Endothelial cell of umbilical vein (primary cell): ENCODE measurements at regions not wholly inside any gene's neighbourhood (a gene's known extent, or its start where the extent isn't known, plus 50 kb on each side); places are given as distances from the start of the nearest gene placed in this dataset.

Experiments
- BruUV-seq: library from RNA; stranded (reverse); fragments of 400-500 nt; replicated peaks from 2 replicates; lab custom pipeline; 2021; lab: Mats Ljungman, UMichigan
- CTCF ChIA-PET: fragments of 300-600, 350-600 bp; sonication (Branson Sonifier 250); formaldehyde crosslinking; loops from one replicate; lab custom pipeline; 2021; ENCODE audit warnings: antibody characterized with exemption, inconsistent platforms; lab: Charles Lee
- POLR2A ChIA-PET: fragments of 300-600, 350-600 bp; sonication (Branson Sonifier 250); formaldehyde crosslinking; loops from one replicate; lab custom pipeline; 2021; ENCODE audit warnings: antibody characterized with exemption, inconsistent platforms; lab: Charles Lee
- DNase-seq: peaks from one replicate; pipeline ENCODE4 v3.0.0-alpha.2; 2011; ENCODE audit warnings: low read depth, low spot score
- FAIRE-seq: peaks from 2 replicates; lab custom pipeline; 2011; peaks lifted over from hg19 to GRCh38; lab: Jason Lieb, UNC
- H2AFZ ChIP-seq: 2 replicates; pipeline ENCODE4 v1.6.0; 2012; ENCODE audit warnings: low read depth, low read length, control low read depth, inconsistent platforms
- H3K27ac ChIP-seq: 2 replicates; pipeline ENCODE4 v1.5.1; 2011; ENCODE audit warnings: low read depth, mild to moderate bottlenecking, control low read depth, low read length, moderate library complexity; ENCODE audit not compliant: insufficient read depth
- H3K27me3 ChIP-seq, 2 experiments: 2 replicates each; pipeline versions ENCODE4 v1.6.0 to v1.6.1; 2011; ENCODE audit warnings: low read length in 2 of 2, mixed read lengths in 1 of 2; ENCODE audit not compliant: control insufficient read depth in 2 of 2, insufficient read depth in 2 of 2
- H3K36me3 ChIP-seq, 2 experiments: 2 replicates in 1 of 2; 3 replicates in 1 of 2; pipeline ENCODE4 v1.5.1; 2011; ENCODE audit warnings: low read length in 2 of 2, mild to moderate bottlenecking in 1 of 2, moderate library complexity in 1 of 2; ENCODE audit not compliant: control insufficient read depth in 2 of 2, insufficient read depth in 2 of 2; ENCODE audit errors: extremely low read depth in 1 of 2
- H3K4me1 ChIP-seq: 3 replicates; pipeline ENCODE4 v1.5.1; 2011; ENCODE audit warnings: mild to moderate bottlenecking, low read length; ENCODE audit not compliant: control insufficient read depth, insufficient read depth; ENCODE audit errors: extremely low read depth
- H3K4me2 ChIP-seq: 2 replicates; pipeline ENCODE4 v1.6.1; 2011; ENCODE audit warnings: low read length, control low read depth, mixed read lengths; ENCODE audit not compliant: insufficient read depth
- H3K4me3 ChIP-seq, 3 experiments: fragments of 200-600 bp in 1 of 3; sonication (generic), shearing (Covaris generic) in 1 of 3; replicated peaks in 1 of 3; 2 replicates each; pipeline ENCODE4 v1.5.1; 2011 to 2016; ENCODE audit warnings: control low read depth in 3 of 3, low read length in 3 of 3, mild to moderate bottlenecking in 2 of 3, inconsistent platforms in 1 of 3, low read depth in 1 of 3, moderate library complexity in 1 of 3; ENCODE audit not compliant: insufficient read depth in 1 of 3
- H3K79me2 ChIP-seq: 2 replicates; pipeline ENCODE4 v1.6.0; 2012; ENCODE audit warnings: low read length, inconsistent platforms; ENCODE audit not compliant: control insufficient read depth, insufficient read depth
- H3K9ac ChIP-seq: replicated peaks from 2 replicates; pipeline ENCODE3; 2011; ENCODE audit warnings: low read length, control low read depth; ENCODE audit not compliant: insufficient read depth; ENCODE audit errors: extremely low read depth
- H3K9me1 ChIP-seq: replicated peaks from 3 replicates; pipeline ENCODE4 v1.6.0; 2011; ENCODE audit warnings: mild to moderate bottlenecking, low read length; ENCODE audit not compliant: control insufficient read depth, insufficient read depth; ENCODE audit errors: extremely low read depth
- H3K9me3 ChIP-seq: replicated peaks from 2 replicates; pipeline ENCODE4 v1.5.1; 2012; ENCODE audit warnings: low read length, inconsistent platforms; ENCODE audit not compliant: control insufficient read depth, insufficient read depth
- H4K20me1 ChIP-seq: replicated peaks from 2 replicates; pipeline ENCODE3; 2011; ENCODE audit warnings: mild to moderate bottlenecking, low read length; ENCODE audit not compliant: control insufficient read depth, insufficient read depth; ENCODE audit errors: extremely low read depth
- EZH2 ChIP-seq: IDR thresholded peaks from 2 replicates; pipeline ENCODE4 v1.6.1; 2012; ENCODE audit warnings: borderline replicate concordance, low read depth, mild to moderate bottlenecking, moderate library complexity, low read length, inconsistent platforms; ENCODE audit not compliant: severe bottlenecking
- FOS ChIP-seq: IDR thresholded peaks from 2 replicates; pipeline ENCODE4 v1.6.1; 2011; ENCODE audit warnings: mild to moderate bottlenecking, low read length, moderate library complexity, borderline replicate concordance; ENCODE audit not compliant: insufficient read depth
- GATA2 ChIP-seq: IDR thresholded peaks from 2 replicates; pipeline ENCODE4 v1.7.0; 2011; ENCODE audit warnings: low read depth, mild to moderate bottlenecking, moderate library complexity, mixed read lengths, low read length; ENCODE audit not compliant: insufficient read length, insufficient read depth
- JUN ChIP-seq: IDR thresholded peaks from 2 replicates; pipeline ENCODE4 v1.6.1; 2011; ENCODE audit warnings: borderline replicate concordance, low read depth; ENCODE audit not compliant: insufficient read length, insufficient read depth
- MYC ChIP-seq: IDR thresholded peaks from one replicate; pipeline ENCODE4 v1.6.1; 2011; ENCODE audit warnings: mild to moderate bottlenecking, low read depth, low read length
- POLR2A ChIP-seq: IDR thresholded peaks from 2 replicates; pipeline ENCODE4 v1.6.1; 2012; ENCODE audit warnings: low read depth, mild to moderate bottlenecking, control low read depth, low read length
- POLR2AphosphoS5 ChIP-seq: IDR thresholded peaks from 2 replicates; pipeline ENCODE4 v1.6.1; 2012; ENCODE audit warnings: low read depth, mild to moderate bottlenecking, control low read depth, low read length, moderate library complexity; ENCODE audit not compliant: insufficient read depth
- dilution Hi-C: fragments of 300-500 bp; cut with MboI; formaldehyde crosslinking; loops from one replicate; pipeline ENCODE4 v1.15.0; 2019; ENCODE audit warnings: low sequenced_read_pairs; ENCODE audit not compliant: extremely low pct_ligation_motif_present
- intact Hi-C: fragments of 100-400 bp; cut with micrococcal nuclease; formaldehyde crosslinking; loops from one replicate; pipeline ENCODE4 v1.10.0; 2022
- TF ChIP-seq, protein P1 (sequence below), 2 donors: IDR thresholded peaks; 1 replicate in 1 of 2; 2 replicates in 1 of 2; pipeline ENCODE4 v1.5.1; 2011; ENCODE audit warnings: low read length in 2 of 2, mild to moderate bottlenecking in 2 of 2, moderate library complexity in 2 of 2, control low read depth in 1 of 2, inconsistent platforms in 1 of 2, low read depth in 1 of 2; ENCODE audit not compliant: insufficient read depth in 1 of 2; ENCODE audit errors: extremely low read depth in 1 of 2
- TF ChIP-seq, protein P2 (sequence below): IDR thresholded peaks from 2 replicates; pipeline ENCODE4 v1.6.1; 2011; ENCODE audit not compliant: insufficient read depth, insufficient read length

GRCh38 chr4:136441629-136442282, 1090.5 kb downstream of the PCDH18 start:
- CTCF ChIA-PET, result no interaction called here
- Histone ChIP-seq H3K36me3 (no peaks in the 10 kb centered on the region), H3K27ac (no peak overlapping the region), H3K79me2 (no peaks in the 10 kb centered on the region), H4K20me1 (no peaks in the 10 kb centered on the region), H3K9me3 (no peaks in the 10 kb centered on the region), H3K27me3 (no peaks in the 10 kb centered on the region), H2AFZ (no peak overlapping the region), H3K9me1 (no peaks in the 10 kb centered on the region), H3K4me3 (no peak overlapping the region), H3K4me1 (no peaks in the 10 kb centered on the region), H3K9ac (no peak overlapping the region), H3K4me2 (no peak overlapping the region)
- BruUV-seq, result no TSS peak
- intact Hi-C loops (no loop called here), dilution Hi-C loops (no loop called here)
- FAIRE-seq (no peak), DNase-seq (no peak)
- TF ChIP-seq MYC (no peak), EZH2 (no peak)
- TF ChIP-seq, protein P1, sequence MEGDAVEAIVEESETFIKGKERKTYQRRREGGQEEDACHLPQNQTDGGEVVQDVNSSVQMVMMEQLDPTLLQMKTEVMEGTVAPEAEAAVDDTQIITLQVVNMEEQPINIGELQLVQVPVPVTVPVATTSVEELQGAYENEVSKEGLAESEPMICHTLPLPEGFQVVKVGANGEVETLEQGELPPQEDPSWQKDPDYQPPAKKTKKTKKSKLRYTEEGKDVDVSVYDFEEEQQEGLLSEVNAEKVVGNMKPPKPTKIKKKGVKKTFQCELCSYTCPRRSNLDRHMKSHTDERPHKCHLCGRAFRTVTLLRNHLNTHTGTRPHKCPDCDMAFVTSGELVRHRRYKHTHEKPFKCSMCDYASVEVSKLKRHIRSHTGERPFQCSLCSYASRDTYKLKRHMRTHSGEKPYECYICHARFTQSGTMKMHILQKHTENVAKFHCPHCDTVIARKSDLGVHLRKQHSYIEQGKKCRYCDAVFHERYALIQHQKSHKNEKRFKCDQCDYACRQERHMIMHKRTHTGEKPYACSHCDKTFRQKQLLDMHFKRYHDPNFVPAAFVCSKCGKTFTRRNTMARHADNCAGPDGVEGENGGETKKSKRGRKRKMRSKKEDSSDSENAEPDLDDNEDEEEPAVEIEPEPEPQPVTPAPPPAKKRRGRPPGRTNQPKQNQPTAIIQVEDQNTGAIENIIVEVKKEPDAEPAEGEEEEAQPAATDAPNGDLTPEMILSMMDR (IDR thresholded peaks at IDR 0.05; ENCODE audit: extremely low read depth in 1 of 2, insufficient read depth in 1 of 2, low read depth in 1 of 2, low read length in 2 of 2), result no peak
- POLR2A ChIA-PET, result no interaction called here

DNA sequence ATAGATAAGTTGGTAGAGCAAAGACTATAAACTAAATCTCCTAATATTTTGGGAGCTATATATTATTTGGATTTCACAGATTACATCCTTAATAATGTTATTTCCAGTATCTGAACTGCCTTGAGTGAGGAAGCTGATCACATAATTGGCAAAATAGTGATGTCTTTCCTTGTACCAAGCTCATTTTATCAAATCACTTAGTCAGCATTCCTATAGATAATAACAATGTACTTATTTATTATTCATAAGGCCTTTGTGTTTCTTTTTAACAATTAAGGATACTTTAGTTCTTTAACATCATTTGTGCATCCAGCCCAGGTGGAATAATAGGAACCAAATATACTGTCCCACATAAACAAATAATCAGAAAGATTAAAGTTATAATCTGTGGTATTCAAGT, 1093.6 kb downstream of the PCDH18 start:
- ChIA-PET POLR2A (no interaction called here), CTCF (no interaction called here)
- Histone ChIP-seq H3K9ac (no peak overlapping the region), H3K27me3 (no peaks in the 10 kb centered on the region), H3K36me3 (no peaks in the 10 kb centered on the region), H2AFZ (no peak overlapping the region), H3K4me2 (no peak overlapping the region), H3K4me3 (no peak overlapping the region), H4K20me1 (no peaks in the 10 kb centered on the region), H3K27ac (no peak overlapping the region), H3K79me2 (no peaks in the 10 kb centered on the region), H3K9me1 (no peaks in the 10 kb centered on the region), H3K9me3 (no peaks in the 10 kb centered on the region), H3K4me1 (no peaks in the 10 kb centered on the region)
- TF ChIP-seq GATA2, result no peak
- TF ChIP-seq JUN, result no peak
- TF ChIP-seq, protein P2, sequence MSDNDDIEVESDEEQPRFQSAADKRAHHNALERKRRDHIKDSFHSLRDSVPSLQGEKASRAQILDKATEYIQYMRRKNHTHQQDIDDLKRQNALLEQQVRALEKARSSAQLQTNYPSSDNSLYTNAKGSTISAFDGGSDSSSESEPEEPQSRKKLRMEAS, result no peak
- no peak for TF ChIP-seq EZH2
- no peak for TF ChIP-seq POLR2AphosphoS5
- no peak for TF ChIP-seq FOS
- no peak for TF ChIP-seq POLR2A
- TF ChIP-seq MYC, result no peak
- TF ChIP-seq, protein P1 (IDR thresholded peaks at IDR 0.05; ENCODE audit: extremely low read depth in 1 of 2, insufficient read depth in 1 of 2, low read depth in 1 of 2, low read length in 2 of 2), result no peak
- BruUV-seq, result no TSS peak
- intact Hi-C loops (no loop called here), dilution Hi-C loops (no loop called here)
- no peak for DNase-seq
- FAIRE-seq, result no peak
